OCI-LY7 (cell line): ENCODE measurements at regions not wholly inside any gene's neighbourhood (a gene's known extent, or its start where the extent isn't known, plus 50 kb on each side); places are given as distances from the start of the nearest gene placed in this dataset.
"Not testable (repeated sequence)": the region's sequence is repeated elsewhere in the genome, so short reads cannot be mapped to it uniquely, and the experiment has no call there.

Source experiments
- BruUV-seq: library from RNA; stranded (reverse); fragments of 400-500 nt; replicated peaks from 2 replicates; lab custom pipeline; 2021; lab: Mats Ljungman, UMichigan
- CTCF ChIA-PET: fragments of 300-600 bp; sonication (Branson Sonifier 250); formaldehyde crosslinking; loops from one replicate; lab custom pipeline; 2022; ENCODE audit warnings: antibody characterized with exemption; ENCODE audit not compliant: unreplicated experiment; lab: Charles Lee
- POLR2A ChIA-PET: fragments of 300-600 bp; sonication (Branson Sonifier 250); formaldehyde crosslinking; loops from one replicate; lab custom pipeline; 2022; ENCODE audit warnings: antibody characterized with exemption; lab: Charles Lee
- DNase-seq: peaks from one replicate; pipeline ENCODE4 v3.0.0-alpha.2; 2015; ENCODE audit warnings: low spot score
- H2AFZ ChIP-seq: fragments of 200-600 bp; sonication (generic), shearing (Covaris generic); 2 replicates; pipeline ENCODE4 v1.6.1; 2014; ENCODE audit warnings: mild to moderate bottlenecking, antibody characterized with exemption, low read length, moderate library complexity
- H3K27ac ChIP-seq: fragments of 200-600 bp; sonication (generic); 2 replicates; pipeline ENCODE4 v1.5.1; 2014; ENCODE audit warnings: mixed run types, low read depth, mild to moderate bottlenecking, moderate library complexity, low read length, inconsistent platforms; ENCODE audit not compliant: poor library complexity, severe bottlenecking
- H3K36me3 ChIP-seq: fragments of 200-600 bp; sonication (generic); 2 replicates; pipeline ENCODE4 v1.6.1; 2014; ENCODE audit warnings: mild to moderate bottlenecking, antibody characterized with exemption, low read length, moderate library complexity, mixed read lengths; ENCODE audit not compliant: insufficient read depth
- H3K4me1 ChIP-seq: fragments of 200-600 bp; sonication (generic); 2 replicates; pipeline ENCODE4 v1.5.1; 2014; ENCODE audit warnings: mild to moderate bottlenecking, low read length; ENCODE audit not compliant: insufficient read depth, poor library complexity, severe bottlenecking
- H3K4me2 ChIP-seq: fragments of 200-600 bp; sonication (generic); 2 replicates; pipeline ENCODE4 v1.6.1; 2014; ENCODE audit warnings: mild to moderate bottlenecking, low read length
- H3K4me3 ChIP-seq: fragments of 200-600 bp; sonication (generic); 2 replicates; pipeline ENCODE4 v1.5.1; 2014; ENCODE audit warnings: mild to moderate bottlenecking, low read depth, low read length; ENCODE audit not compliant: poor library complexity, severe bottlenecking
- H3K79me2 ChIP-seq: fragments of 200-600 bp; sonication (generic); 2 replicates; pipeline ENCODE4 v1.6.1; 2016; ENCODE audit warnings: low read depth, mild to moderate bottlenecking, low read length, moderate library complexity, mixed read lengths; ENCODE audit not compliant: insufficient read depth
- H3K9me2 ChIP-seq: fragments of 200-600 bp; sonication (generic); 2 replicates; pipeline ENCODE4 v1.6.1; 2016; ENCODE audit warnings: mild to moderate bottlenecking, low read length, mixed read lengths; ENCODE audit not compliant: insufficient read depth
- H3K9me3 ChIP-seq: fragments of 200-600 bp; sonication (generic); 2 replicates; pipeline ENCODE4 v1.6.1; 2014; ENCODE audit warnings: mild to moderate bottlenecking, mixed run types, low read length, mixed read lengths
- H4K20me1 ChIP-seq: fragments of 200-600 bp; sonication (generic); 2 replicates; pipeline ENCODE4 v1.6.1; 2014; ENCODE audit warnings: mild to moderate bottlenecking, antibody characterized with exemption, low read length, moderate library complexity, mixed read lengths; ENCODE audit not compliant: insufficient read depth
- EZH2phosphoT487 ChIP-seq: fragments of 200-600 bp; sonication (generic); IDR thresholded peaks from 2 replicates; pipeline ENCODE4 v1.6.1; 2018; ENCODE audit warnings: low read depth, borderline replicate concordance, mild to moderate bottlenecking, mixed run types, antibody characterized with exemption, low read length, moderate library complexity, mixed read lengths
- intact Hi-C: fragments of 100-400 bp; cut with micrococcal nuclease; formaldehyde crosslinking; loops from one replicate; pipeline ENCODE4 v1.10.0; 2022; ENCODE audit not compliant: unreplicated experiment
- TF ChIP-seq, protein P1 (sequence below): fragments of 200-600 bp; sonication (generic); conservative IDR thresholded peaks from 2 replicates; pipeline ENCODE4 v1.5.1; 2014; ENCODE audit warnings: mild to moderate bottlenecking, antibody characterized with exemption, low read length, moderate library complexity, mixed read lengths

DNA sequence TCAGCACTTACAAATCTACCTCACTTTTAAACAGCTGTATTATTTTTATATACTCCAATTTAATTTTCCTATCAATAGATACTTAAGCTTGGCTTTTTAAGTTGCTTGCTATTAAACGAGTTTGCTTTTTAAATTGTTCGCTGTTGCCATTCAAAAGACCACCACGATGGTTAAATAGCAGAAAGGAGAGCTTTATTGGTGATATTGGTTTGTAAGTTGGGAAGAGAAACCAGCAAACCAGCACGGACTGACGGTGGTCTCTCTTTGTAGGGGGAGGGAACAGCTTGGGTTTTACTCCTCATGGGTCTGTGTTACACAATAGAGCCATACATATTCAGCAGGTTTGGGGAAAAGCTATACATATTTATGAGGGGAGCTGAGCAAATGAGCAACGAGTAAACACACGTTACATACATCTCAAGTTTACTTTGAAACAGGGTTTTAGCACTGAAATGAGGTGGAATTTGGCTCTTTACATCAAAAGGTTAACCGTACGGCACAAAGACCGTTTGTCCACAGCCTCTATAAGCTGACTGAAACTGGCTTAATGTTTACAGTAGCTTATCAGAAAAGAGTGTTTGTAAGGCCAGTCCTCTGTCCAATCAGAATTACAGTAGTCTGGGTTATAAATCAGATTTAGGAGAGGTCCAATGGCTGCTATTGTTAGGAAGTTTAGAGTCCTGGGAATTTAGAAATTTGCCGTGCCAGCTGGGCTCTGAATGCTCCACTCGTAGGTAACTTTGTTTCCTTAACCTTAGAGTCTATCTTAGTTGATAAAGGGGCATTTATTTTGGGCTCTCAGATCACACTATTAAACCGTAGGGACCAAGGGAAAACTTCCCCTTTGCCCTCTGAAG is 69.7 kb upstream of the DHRS4 start:
- Histone ChIP-seq H3K4me1 (no peaks in the 10 kb centered on the region), H2AFZ (no peak overlapping the region), H3K27ac (no peak overlapping the region), H3K4me3 (no peak overlapping the region), H3K9me2 (no peaks in the 10 kb centered on the region), H4K20me1 (no peaks in the 10 kb centered on the region), H3K9me3 (0 out of 2 replicates have a peak, but pooled peaks cover 9% of the 10 kb centered on the region), H3K4me2 (no peak overlapping the region), H3K36me3 (no peaks in the 10 kb centered on the region), H3K79me2 (no peaks in the 10 kb centered on the region)
- DNase-seq, result no peak
- CTCF ChIA-PET, result no interaction called here
- no TSS peak for BruUV-seq
- POLR2A ChIA-PET, result interaction anchor here (0.7 to 1.1 kb wide), 3 partner anchors 81 to 1026 kb away, joined by 3 read pairs; no protein-coding TSS in a partner anchor
- TF ChIP-seq, protein P1, sequence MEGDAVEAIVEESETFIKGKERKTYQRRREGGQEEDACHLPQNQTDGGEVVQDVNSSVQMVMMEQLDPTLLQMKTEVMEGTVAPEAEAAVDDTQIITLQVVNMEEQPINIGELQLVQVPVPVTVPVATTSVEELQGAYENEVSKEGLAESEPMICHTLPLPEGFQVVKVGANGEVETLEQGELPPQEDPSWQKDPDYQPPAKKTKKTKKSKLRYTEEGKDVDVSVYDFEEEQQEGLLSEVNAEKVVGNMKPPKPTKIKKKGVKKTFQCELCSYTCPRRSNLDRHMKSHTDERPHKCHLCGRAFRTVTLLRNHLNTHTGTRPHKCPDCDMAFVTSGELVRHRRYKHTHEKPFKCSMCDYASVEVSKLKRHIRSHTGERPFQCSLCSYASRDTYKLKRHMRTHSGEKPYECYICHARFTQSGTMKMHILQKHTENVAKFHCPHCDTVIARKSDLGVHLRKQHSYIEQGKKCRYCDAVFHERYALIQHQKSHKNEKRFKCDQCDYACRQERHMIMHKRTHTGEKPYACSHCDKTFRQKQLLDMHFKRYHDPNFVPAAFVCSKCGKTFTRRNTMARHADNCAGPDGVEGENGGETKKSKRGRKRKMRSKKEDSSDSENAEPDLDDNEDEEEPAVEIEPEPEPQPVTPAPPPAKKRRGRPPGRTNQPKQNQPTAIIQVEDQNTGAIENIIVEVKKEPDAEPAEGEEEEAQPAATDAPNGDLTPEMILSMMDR, result no peak
- no peak for TF ChIP-seq EZH2phosphoT487
- intact Hi-C loops, result no loop called here

- intact Hi-C loops, result no loop called here
- Histone ChIP-seq H3K4me2 (no peak overlapping the region), H3K27ac (no peak overlapping the region), H2AFZ (no peak overlapping the region), H3K79me2 (no peaks in the 10 kb centered on the region), H3K9me2 (no peaks in the 10 kb centered on the region), H3K9me3 (0 out of 2 replicates have a peak, but pooled peaks cover 9% of the 10 kb centered on the region), H3K4me3 (no peak overlapping the region), H3K36me3 (no peaks in the 10 kb centered on the region), H3K4me1 (no peaks in the 10 kb centered on the region), H4K20me1 (no peaks in the 10 kb centered on the region)
- TF ChIP-seq, protein P1, result no peak
- TF ChIP-seq EZH2phosphoT487, result no peak
- no TSS peak for BruUV-seq
- no peak for DNase-seq
- ChIA-PET CTCF (no interaction called here), POLR2A (interaction anchor here (1.2 kb wide), 1 partner anchor 62 kb away, joined by 3 read pairs; no protein-coding TSS in a partner anchor)
Measured at GRCh38 chr14:23884541-23884904, 69.0 kb upstream of the DHRS4 start.

DNA sequence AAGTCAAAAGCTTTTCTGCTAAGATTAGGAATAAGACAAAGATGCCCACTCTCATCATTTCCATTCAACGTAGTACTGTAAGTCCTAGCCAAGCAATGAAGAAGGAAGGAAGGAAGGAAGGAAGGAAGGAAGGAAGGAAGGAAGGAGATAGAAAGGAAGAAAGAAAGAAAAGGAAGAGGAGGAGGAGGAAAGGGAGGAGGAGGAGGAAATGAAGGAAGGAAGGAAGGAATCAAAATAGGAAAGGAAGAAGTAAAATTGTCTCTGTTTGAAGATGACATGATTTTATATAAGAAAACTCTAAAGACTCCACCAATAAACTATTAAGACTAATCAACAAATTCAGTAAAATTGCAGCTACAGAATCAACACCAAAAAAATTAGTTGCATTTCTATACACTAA is 66.0 kb upstream of the DHRS4 start:
- no peaks in the 10 kb centered on the region for H3K4me1 ChIP-seq
- H3K27ac ChIP-seq, result no peak overlapping the region
- H3K36me3 ChIP-seq, result no peaks in the 10 kb centered on the region
- no peak for DNase-seq
- no peak overlapping the region for H2AFZ ChIP-seq
- no peaks in the 10 kb centered on the region for H3K79me2 ChIP-seq
- ChIA-PET CTCF (no interaction called here), POLR2A (interaction anchor here (0.5 kb wide), 1 partner anchor 1893 kb away, joined by 9 read pairs; no protein-coding TSS in a partner anchor)
- H3K9me2 ChIP-seq, result no peaks in the 10 kb centered on the region
- H3K9me3 ChIP-seq, result 0 out of 2 replicates have a peak, but pooled peaks cover 9% of the 10 kb centered on the region
- H3K4me3 ChIP-seq, result no peak overlapping the region
- H3K4me2 ChIP-seq, result no peak overlapping the region
- BruUV-seq, result no TSS peak
- intact Hi-C loops, result no loop called here
- no peak for TF ChIP-seq EZH2phosphoT487
- TF ChIP-seq, protein P1, result no peak
- no peaks in the 10 kb centered on the region for H4K20me1 ChIP-seq

DNA sequence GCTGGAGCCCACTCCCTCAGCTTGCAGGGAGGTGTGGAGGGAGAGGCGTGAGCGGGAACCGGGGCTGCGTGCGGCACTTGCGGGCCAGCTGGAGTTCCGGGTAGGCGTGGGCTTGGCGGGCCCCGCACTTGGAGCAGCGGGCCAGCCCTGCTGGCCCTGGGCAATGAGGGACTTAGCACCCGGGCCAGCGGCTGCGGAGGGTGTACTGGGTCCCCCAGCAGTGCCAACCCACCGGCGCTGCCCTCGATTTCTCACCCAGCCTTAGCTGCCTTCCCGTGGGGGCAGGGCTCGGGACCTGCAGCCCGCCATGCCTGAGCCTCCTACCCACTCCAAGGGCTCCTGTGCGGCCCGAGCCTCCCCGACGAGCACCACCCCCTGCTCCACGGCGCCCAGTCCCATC is 61.9 kb upstream of the DHRS4 start:
- H3K27ac ChIP-seq, H4K20me1 ChIP-seq, H3K4me1 ChIP-seq, H3K36me3 ChIP-seq, H3K79me2 ChIP-seq, H2AFZ ChIP-seq, H3K9me2 ChIP-seq, CTCF ChIA-PET, BruUV-seq, intact Hi-C loops, H3K9me3 ChIP-seq, POLR2A ChIA-PET, H3K4me3 ChIP-seq, H3K4me2 ChIP-seq, DNase-seq: not testable (repeated sequence)
